ENCODE measurements at regions not wholly inside any gene's neighbourhood (a gene's known extent, or its start where the extent isn't known, plus 50 kb on each side); places are given as distances from the start of the nearest gene placed in this dataset.
A peak's percentile ranks its signal among the peaks of the same experiment; 100 is the strongest.

DNA sequence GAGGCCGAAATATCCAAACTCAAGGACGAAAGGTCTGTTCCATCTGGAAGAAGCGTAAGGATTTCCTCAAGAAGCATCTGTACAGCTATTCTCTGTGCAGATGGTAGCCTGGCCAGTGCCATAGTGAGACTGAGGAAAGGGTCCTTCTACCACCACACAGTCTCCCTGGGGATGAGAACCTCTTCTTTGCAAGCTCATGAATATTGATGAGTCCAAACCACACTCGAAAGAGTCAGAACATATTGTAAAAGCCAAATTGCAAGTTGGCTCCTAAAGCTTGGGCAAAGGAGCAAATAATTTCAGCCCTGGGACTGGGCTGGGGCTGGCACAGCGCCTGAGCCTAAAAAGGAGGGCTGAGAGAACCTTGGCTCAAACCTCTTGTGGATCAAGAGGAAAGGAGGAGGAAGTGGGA, 66.1 kb upstream of the PIP4K2A start:
- H3K9me3 ChIP-seq (ENCODE audit: control insufficient read depth in 4 of 4, low read length in 3 of 4), result no peaks in the 10 kb centered on the region
- no peak for DNase-seq (ENCODE audit: low spot score)
- no peaks in the 10 kb centered on the region for H3K27me3 ChIP-seq (ENCODE audit: control insufficient read depth in 4 of 4, insufficient read depth in 4 of 4, low read length in 3 of 4)
- H3K4me3 ChIP-seq (ENCODE audit: low read depth in 1 of 3, low read length in 3 of 3), result no peak overlapping the region
- H3K36me3 ChIP-seq (ENCODE audit: control insufficient read depth in 4 of 4, insufficient read depth in 3 of 4, low read depth in 1 of 4, low read length in 3 of 4), result no peaks in the 10 kb centered on the region
- WGBS, result 66% methylated on average over 5 of the region's 5 CpGs
- H3K9ac ChIP-seq (ENCODE audit: low read depth in 1 of 2, low read length in 2 of 2), result no peak overlapping the region
- peaks cover 0 to 18% (median 15%) of the 10 kb centered on the region in 4 donors for H3K4me1 ChIP-seq (ENCODE audit: control insufficient read depth in 4 of 4, insufficient read depth in 4 of 4, low read length in 3 of 4)
- TF ChIP-seq, protein P1, sequence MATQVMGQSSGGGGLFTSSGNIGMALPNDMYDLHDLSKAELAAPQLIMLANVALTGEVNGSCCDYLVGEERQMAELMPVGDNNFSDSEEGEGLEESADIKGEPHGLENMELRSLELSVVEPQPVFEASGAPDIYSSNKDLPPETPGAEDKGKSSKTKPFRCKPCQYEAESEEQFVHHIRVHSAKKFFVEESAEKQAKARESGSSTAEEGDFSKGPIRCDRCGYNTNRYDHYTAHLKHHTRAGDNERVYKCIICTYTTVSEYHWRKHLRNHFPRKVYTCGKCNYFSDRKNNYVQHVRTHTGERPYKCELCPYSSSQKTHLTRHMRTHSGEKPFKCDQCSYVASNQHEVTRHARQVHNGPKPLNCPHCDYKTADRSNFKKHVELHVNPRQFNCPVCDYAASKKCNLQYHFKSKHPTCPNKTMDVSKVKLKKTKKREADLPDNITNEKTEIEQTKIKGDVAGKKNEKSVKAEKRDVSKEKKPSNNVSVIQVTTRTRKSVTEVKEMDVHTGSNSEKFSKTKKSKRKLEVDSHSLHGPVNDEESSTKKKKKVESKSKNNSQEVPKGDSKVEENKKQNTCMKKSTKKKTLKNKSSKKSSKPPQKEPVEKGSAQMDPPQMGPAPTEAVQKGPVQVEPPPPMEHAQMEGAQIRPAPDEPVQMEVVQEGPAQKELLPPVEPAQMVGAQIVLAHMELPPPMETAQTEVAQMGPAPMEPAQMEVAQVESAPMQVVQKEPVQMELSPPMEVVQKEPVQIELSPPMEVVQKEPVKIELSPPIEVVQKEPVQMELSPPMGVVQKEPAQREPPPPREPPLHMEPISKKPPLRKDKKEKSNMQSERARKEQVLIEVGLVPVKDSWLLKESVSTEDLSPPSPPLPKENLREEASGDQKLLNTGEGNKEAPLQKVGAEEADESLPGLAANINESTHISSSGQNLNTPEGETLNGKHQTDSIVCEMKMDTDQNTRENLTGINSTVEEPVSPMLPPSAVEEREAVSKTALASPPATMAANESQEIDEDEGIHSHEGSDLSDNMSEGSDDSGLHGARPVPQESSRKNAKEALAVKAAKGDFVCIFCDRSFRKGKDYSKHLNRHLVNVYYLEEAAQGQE (IDR thresholded peaks at IDR 0.05), result no peak
- TF ChIP-seq FOXA1 (IDR thresholded peaks at IDR 0.05) (no peak), YY1 (IDR thresholded peaks at IDR 0.05) (no peak), HNF4G (IDR thresholded peaks at IDR 0.05) (no peak), RAD21 (IDR thresholded peaks at IDR 0.05) (peak in 1 of 2 donors; percentile 0), HNF4A (conservative IDR thresholded peaks at IDR 0.05) (no peak)
- TF ChIP-seq, protein P2, sequence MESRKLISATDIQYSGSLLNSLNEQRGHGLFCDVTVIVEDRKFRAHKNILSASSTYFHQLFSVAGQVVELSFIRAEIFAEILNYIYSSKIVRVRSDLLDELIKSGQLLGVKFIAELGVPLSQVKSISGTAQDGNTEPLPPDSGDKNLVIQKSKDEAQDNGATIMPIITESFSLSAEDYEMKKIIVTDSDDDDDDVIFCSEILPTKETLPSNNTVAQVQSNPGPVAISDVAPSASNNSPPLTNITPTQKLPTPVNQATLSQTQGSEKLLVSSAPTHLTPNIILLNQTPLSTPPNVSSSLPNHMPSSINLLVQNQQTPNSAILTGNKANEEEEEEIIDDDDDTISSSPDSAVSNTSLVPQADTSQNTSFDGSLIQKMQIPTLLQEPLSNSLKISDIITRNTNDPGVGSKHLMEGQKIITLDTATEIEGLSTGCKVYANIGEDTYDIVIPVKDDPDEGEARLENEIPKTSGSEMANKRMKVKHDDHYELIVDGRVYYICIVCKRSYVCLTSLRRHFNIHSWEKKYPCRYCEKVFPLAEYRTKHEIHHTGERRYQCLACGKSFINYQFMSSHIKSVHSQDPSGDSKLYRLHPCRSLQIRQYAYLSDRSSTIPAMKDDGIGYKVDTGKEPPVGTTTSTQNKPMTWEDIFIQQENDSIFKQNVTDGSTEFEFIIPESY (IDR thresholded peaks at IDR 0.05), result no peak
- H3K27ac ChIP-seq (ENCODE audit: low read depth in 1 of 2, low read length in 2 of 2), result no peak overlapping the region

DNA sequence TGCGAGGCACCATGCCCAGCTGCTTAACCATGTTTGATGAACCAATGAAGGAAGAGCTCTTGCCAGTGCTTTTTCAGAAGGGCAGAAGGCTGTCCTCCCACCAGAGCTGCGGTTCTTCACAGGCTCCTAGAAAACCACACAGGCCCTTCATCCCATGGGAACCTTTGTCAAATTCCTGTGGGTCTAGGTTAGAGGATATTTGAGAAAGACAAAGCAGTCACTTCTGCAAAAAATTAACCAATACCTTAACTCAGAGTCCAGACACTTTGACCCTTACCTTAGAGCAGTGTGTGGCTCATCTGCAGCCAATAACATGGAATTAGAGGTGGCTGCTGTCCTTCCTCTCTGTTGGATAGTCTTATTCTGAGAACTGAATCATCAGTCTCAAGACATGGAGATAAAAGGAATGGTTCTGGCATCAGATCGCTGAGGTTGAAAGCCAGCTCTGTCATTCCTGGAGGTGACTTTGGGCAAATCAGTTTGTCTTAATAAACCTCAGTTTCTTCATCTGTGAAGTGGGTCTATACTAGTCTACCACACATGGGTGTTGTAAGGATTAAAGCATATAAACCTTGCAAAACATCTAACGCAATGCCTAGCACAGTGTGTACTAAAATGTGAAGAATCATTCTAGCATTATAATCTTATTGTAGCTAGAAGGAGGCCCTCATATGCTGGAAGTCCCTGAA, 65.1 kb upstream of the PIP4K2A start:
- Histone ChIP-seq H3K27me3 (ENCODE audit: control insufficient read depth in 4 of 4, insufficient read depth in 4 of 4, low read length in 3 of 4) (no peaks in the 10 kb centered on the region), H3K9ac (ENCODE audit: low read depth in 1 of 2, low read length in 2 of 2) (no peak overlapping the region), H3K4me3 (ENCODE audit: low read depth in 1 of 3, low read length in 3 of 3) (no peak overlapping the region), H3K4me1 (ENCODE audit: control insufficient read depth in 4 of 4, insufficient read depth in 4 of 4, low read length in 3 of 4) (peaks cover 0 to 18% (median 15%) of the 10 kb centered on the region in 4 donors), H3K36me3 (ENCODE audit: control insufficient read depth in 4 of 4, insufficient read depth in 3 of 4, low read depth in 1 of 4, low read length in 3 of 4) (no peaks in the 10 kb centered on the region), H3K9me3 (ENCODE audit: control insufficient read depth in 4 of 4, low read length in 3 of 4) (no peaks in the 10 kb centered on the region), H3K27ac (ENCODE audit: low read depth in 1 of 2, low read length in 2 of 2) (peak overlapping the region in 1 of 2 donors; percentile 27)
- DNase-seq (ENCODE audit: low spot score), result no peak
- 72% methylated on average over 4 of the region's 4 CpGs for WGBS
- TF ChIP-seq HNF4A (conservative IDR thresholded peaks at IDR 0.05) (peak; percentile 56 to 71), CTCF (IDR thresholded peaks at IDR 0.05; ENCODE audit: low read depth, low read length, missing input control) (no peak), SP1 (IDR thresholded peaks at IDR 0.05) (peak; percentile 59), RXRA (IDR thresholded peaks at IDR 0.05) (peak in 1 of 2 donors; percentile 48)
